Coronary artery (tissue), 2 donors: ENCODE measurements at regions not wholly inside any gene's neighbourhood (a gene's known extent, or its start where the extent isn't known, plus 50 kb on each side); places are given as distances from the start of the nearest gene placed in this dataset.

Source experiments
- DNase-seq: peaks from one replicate; pipeline ENCODE4 v3.0.0-alpha.2; 2017; ENCODE audit warnings: low spot score
- H3K27ac ChIP-seq, 2 donors: fragments of 200-600 bp; sonication (generic); one replicate each; pipeline ENCODE4 v1.5.1; 2016 to 2019
- H3K4me3 ChIP-seq: fragments of 200-600 bp; sonication (generic); 2 replicates; pipeline ENCODE4 v1.5.1; 2016; ENCODE audit warnings: mild to moderate bottlenecking, moderate library complexity
- CTCF ChIP-seq: fragments of 200-600 bp; sonication (generic); IDR thresholded peaks from one replicate; pipeline ENCODE4 v1.5.1; 2019; ENCODE audit warnings: antibody characterized with exemption

GRCh38 chr1:200496937-200497336, 87.1 kb upstream of the ZNF281 start:
- TF ChIP-seq CTCF = no peak
- H3K27ac ChIP-seq = no peak overlapping the region
- no peak for DNase-seq
- H3K4me3 ChIP-seq = no peak overlapping the region

- Histone ChIP-seq H3K4me3 (no peak overlapping the region), H3K27ac (no peak overlapping the region)
- DNase-seq = no peak
- TF ChIP-seq CTCF = no peak
Observed at GRCh38 chr1:200495901-200496300, 86.1 kb upstream of the ZNF281 start.

- no peak for DNase-seq
- Histone ChIP-seq H3K4me3 (no peak overlapping the region), H3K27ac (no peak overlapping the region)
- no peak for TF ChIP-seq CTCF
Observed at GRCh38 chr1:200493344-200493743, 83.5 kb upstream of the ZNF281 start.

GRCh38 chr1:200491103-200491502, 81.3 kb upstream of the ZNF281 start:
- TF ChIP-seq CTCF = no peak
- no peak for DNase-seq
- H3K4me3 ChIP-seq = no peak overlapping the region
- H3K27ac ChIP-seq = no peak overlapping the region

- no peak overlapping the region for H3K4me3 ChIP-seq
- no peak for DNase-seq
- no peak overlapping the region for H3K27ac ChIP-seq
- TF ChIP-seq CTCF = no peak
Observed at GRCh38 chr1:200490183-200490582, 80.3 kb upstream of the ZNF281 start.

- DNase-seq = no peak
- Histone ChIP-seq H3K27ac (no peak overlapping the region), H3K4me3 (no peak overlapping the region)
- peak; percentile 64 for TF ChIP-seq CTCF
Observed at GRCh38 chr1:200488375-200489165, 78.7 kb upstream of the ZNF281 start.

- no peak for TF ChIP-seq CTCF
- Histone ChIP-seq H3K4me3 (no peak overlapping the region), H3K27ac (no peak overlapping the region)
- no peak for DNase-seq
Observed at GRCh38 chr1:200487650-200488049, 77.8 kb upstream of the ZNF281 start.
